ENCODE measurements at regions not wholly inside any gene's neighbourhood (a gene's known extent, or its start where the extent isn't known, plus 50 kb on each side); places are given as distances from the start of the nearest gene placed in this dataset.

DNA sequence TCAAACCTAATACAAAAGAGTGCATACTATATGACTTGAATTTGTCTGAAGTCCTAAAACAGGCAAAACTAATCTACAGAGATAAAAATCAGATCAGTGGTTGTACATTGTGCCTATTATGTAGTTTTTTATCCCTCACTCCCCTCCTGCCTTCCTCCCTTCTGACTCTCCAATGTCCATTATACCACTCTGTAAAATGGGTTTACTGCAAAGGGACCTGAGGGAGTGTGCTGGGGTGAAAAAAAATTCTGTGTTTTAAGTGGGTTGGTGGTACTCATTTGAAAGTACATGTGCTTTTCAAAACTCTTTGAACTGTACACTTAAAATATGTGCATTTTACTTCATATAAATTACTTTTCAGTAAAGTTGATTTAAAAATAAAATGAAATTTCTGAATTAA lies 89.0 kb upstream of the UBE2E3 start:
- TF ChIP-seq, protein P1, sequence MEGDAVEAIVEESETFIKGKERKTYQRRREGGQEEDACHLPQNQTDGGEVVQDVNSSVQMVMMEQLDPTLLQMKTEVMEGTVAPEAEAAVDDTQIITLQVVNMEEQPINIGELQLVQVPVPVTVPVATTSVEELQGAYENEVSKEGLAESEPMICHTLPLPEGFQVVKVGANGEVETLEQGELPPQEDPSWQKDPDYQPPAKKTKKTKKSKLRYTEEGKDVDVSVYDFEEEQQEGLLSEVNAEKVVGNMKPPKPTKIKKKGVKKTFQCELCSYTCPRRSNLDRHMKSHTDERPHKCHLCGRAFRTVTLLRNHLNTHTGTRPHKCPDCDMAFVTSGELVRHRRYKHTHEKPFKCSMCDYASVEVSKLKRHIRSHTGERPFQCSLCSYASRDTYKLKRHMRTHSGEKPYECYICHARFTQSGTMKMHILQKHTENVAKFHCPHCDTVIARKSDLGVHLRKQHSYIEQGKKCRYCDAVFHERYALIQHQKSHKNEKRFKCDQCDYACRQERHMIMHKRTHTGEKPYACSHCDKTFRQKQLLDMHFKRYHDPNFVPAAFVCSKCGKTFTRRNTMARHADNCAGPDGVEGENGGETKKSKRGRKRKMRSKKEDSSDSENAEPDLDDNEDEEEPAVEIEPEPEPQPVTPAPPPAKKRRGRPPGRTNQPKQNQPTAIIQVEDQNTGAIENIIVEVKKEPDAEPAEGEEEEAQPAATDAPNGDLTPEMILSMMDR (IDR thresholded peaks at IDR 0.05; ENCODE audit: insufficient read depth, low read length), result no peak
- TF ChIP-seq, protein P2, sequence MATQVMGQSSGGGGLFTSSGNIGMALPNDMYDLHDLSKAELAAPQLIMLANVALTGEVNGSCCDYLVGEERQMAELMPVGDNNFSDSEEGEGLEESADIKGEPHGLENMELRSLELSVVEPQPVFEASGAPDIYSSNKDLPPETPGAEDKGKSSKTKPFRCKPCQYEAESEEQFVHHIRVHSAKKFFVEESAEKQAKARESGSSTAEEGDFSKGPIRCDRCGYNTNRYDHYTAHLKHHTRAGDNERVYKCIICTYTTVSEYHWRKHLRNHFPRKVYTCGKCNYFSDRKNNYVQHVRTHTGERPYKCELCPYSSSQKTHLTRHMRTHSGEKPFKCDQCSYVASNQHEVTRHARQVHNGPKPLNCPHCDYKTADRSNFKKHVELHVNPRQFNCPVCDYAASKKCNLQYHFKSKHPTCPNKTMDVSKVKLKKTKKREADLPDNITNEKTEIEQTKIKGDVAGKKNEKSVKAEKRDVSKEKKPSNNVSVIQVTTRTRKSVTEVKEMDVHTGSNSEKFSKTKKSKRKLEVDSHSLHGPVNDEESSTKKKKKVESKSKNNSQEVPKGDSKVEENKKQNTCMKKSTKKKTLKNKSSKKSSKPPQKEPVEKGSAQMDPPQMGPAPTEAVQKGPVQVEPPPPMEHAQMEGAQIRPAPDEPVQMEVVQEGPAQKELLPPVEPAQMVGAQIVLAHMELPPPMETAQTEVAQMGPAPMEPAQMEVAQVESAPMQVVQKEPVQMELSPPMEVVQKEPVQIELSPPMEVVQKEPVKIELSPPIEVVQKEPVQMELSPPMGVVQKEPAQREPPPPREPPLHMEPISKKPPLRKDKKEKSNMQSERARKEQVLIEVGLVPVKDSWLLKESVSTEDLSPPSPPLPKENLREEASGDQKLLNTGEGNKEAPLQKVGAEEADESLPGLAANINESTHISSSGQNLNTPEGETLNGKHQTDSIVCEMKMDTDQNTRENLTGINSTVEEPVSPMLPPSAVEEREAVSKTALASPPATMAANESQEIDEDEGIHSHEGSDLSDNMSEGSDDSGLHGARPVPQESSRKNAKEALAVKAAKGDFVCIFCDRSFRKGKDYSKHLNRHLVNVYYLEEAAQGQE (IDR thresholded peaks at IDR 0.05; ENCODE audit: insufficient replicate concordance, low read depth), result no peak
- TF ChIP-seq POLR2AphosphoS5 (IDR thresholded peaks at IDR 0.05; ENCODE audit: low read depth) (no peak), GABPA (IDR thresholded peaks at IDR 0.05; ENCODE audit: low read depth) (no peak), SPI1 (IDR thresholded peaks at IDR 0.05; ENCODE audit: borderline replicate concordance, low read depth) (no peak)
